DND-41 (cell line): ENCODE measurements at regions not wholly inside any gene's neighbourhood (a gene's known extent, or its start where the extent isn't known, plus 50 kb on each side); places are given as distances from the start of the nearest gene placed in this dataset.

Experiments
- ATAC-seq: fragments of 200-7000 bp; cut with Tn5 transposase; 3 replicates; pipeline ENCODE4 v1.9.1; 2021; ENCODE audit warnings: low read depth; ENCODE audit not compliant: insufficient read depth
- DNase-seq: peaks from one replicate; pipeline ENCODE4 v3.0.0-alpha.2; 2020
- H2AFZ ChIP-seq: 2 replicates; pipeline ENCODE4 v1.6.0; 2012; ENCODE audit warnings: low read depth, low read length
- H3K27ac ChIP-seq: 2 replicates; pipeline ENCODE4 v1.5.1; 2012; ENCODE audit warnings: low read length, inconsistent platforms
- H3K27me3 ChIP-seq: fragments of 200-600 bp; sonication (generic); 2 replicates; pipeline ENCODE4 v1.6.0; 2012; ENCODE audit warnings: low read length, mild to moderate bottlenecking, inconsistent platforms; ENCODE audit not compliant: insufficient read depth, poor library complexity
- H3K36me3 ChIP-seq: 2 replicates; pipeline ENCODE4 v1.5.1; 2012; ENCODE audit warnings: low read length, inconsistent platforms; ENCODE audit not compliant: insufficient read depth
- H3K4me1 ChIP-seq: 2 replicates; pipeline ENCODE4 v1.5.1; 2012; ENCODE audit warnings: mild to moderate bottlenecking, low read length; ENCODE audit not compliant: insufficient read depth
- H3K4me2 ChIP-seq: 2 replicates; pipeline ENCODE4 v1.6.0; 2012; ENCODE audit warnings: mild to moderate bottlenecking, moderate library complexity, low read length, inconsistent platforms; ENCODE audit not compliant: insufficient read depth
- H3K4me3 ChIP-seq, 2 experiments: fragments of 200-600 bp in 1 of 2; shearing (Covaris generic) in 1 of 2; 2 replicates each; pipeline ENCODE4 v1.5.1; 2012 to 2016; ENCODE audit warnings: inconsistent platforms in 2 of 2, low read length in 2 of 2, mild to moderate bottlenecking in 2 of 2, low read depth in 1 of 2, moderate library complexity in 1 of 2
- H3K79me2 ChIP-seq: 2 replicates; pipeline ENCODE4 v1.6.0; 2012; ENCODE audit warnings: low read length, inconsistent platforms; ENCODE audit not compliant: insufficient read depth
- H3K9ac ChIP-seq: 2 replicates; pipeline ENCODE4 v1.6.0; 2012; ENCODE audit warnings: low read depth, mild to moderate bottlenecking, inconsistent platforms, low read length, moderate library complexity
- H3K9me3 ChIP-seq: 2 replicates; pipeline ENCODE4 v1.5.1; 2012; ENCODE audit warnings: low read length, moderate library complexity, mild to moderate bottlenecking, inconsistent platforms; ENCODE audit not compliant: insufficient read depth, severe bottlenecking
- H4K20me1 ChIP-seq: 2 replicates; pipeline ENCODE4 v1.6.0; 2012; ENCODE audit warnings: low read length; ENCODE audit not compliant: insufficient read depth
- EZH2 ChIP-seq: IDR thresholded peaks from 3 replicates; pipeline ENCODE4 v1.6.1; 2012; ENCODE audit warnings: borderline replicate concordance, low read depth, mild to moderate bottlenecking, moderate library complexity, low read length, inconsistent platforms; ENCODE audit not compliant: severe bottlenecking
- TF ChIP-seq, protein P1 (sequence below): IDR thresholded peaks from 2 replicates; pipeline ENCODE4 v1.5.1; 2012; ENCODE audit warnings: borderline replicate concordance, low read length, moderate library complexity, mild to moderate bottlenecking; ENCODE audit not compliant: poor library complexity, severe bottlenecking; ENCODE audit errors: extremely low read depth

DNA sequence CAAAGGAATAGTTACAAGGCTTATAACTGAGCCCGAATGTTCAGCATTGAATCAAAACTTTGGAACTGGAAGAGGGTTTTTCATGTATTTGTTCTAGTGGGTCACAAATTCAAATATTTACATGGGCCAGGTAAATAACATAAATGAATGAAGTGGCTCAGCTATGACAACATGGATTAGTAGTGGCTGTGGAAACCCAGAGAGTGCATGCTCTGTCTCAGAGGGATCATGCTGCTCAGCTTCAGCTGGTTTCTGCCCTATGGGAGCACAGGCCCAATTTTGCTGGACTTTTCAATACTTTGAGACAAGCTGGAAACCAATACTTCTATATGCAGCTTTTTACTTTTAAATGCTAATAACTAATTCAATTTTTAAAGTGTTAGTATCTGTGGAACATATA is 394.0 kb upstream of the TEX13C start:
- no peak overlapping the region for H2AFZ ChIP-seq
- H3K4me3 ChIP-seq = no peak overlapping the region
- no peaks in the 10 kb centered on the region for H3K9me3 ChIP-seq
- H3K79me2 ChIP-seq = no peaks in the 10 kb centered on the region
- H3K4me1 ChIP-seq = no peaks in the 10 kb centered on the region
- no peak overlapping the region for H3K27ac ChIP-seq
- no peak overlapping the region for H3K4me2 ChIP-seq
- no peaks in the 10 kb centered on the region for H3K36me3 ChIP-seq
- H3K27me3 ChIP-seq = no peaks in the 10 kb centered on the region
- TF ChIP-seq, protein P1, sequence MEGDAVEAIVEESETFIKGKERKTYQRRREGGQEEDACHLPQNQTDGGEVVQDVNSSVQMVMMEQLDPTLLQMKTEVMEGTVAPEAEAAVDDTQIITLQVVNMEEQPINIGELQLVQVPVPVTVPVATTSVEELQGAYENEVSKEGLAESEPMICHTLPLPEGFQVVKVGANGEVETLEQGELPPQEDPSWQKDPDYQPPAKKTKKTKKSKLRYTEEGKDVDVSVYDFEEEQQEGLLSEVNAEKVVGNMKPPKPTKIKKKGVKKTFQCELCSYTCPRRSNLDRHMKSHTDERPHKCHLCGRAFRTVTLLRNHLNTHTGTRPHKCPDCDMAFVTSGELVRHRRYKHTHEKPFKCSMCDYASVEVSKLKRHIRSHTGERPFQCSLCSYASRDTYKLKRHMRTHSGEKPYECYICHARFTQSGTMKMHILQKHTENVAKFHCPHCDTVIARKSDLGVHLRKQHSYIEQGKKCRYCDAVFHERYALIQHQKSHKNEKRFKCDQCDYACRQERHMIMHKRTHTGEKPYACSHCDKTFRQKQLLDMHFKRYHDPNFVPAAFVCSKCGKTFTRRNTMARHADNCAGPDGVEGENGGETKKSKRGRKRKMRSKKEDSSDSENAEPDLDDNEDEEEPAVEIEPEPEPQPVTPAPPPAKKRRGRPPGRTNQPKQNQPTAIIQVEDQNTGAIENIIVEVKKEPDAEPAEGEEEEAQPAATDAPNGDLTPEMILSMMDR = no peak
- no peak for TF ChIP-seq EZH2
- DNase-seq (no peak), ATAC-seq (no peak)
- no peak overlapping the region for H3K9ac ChIP-seq
- no peaks in the 10 kb centered on the region for H4K20me1 ChIP-seq

DNA sequence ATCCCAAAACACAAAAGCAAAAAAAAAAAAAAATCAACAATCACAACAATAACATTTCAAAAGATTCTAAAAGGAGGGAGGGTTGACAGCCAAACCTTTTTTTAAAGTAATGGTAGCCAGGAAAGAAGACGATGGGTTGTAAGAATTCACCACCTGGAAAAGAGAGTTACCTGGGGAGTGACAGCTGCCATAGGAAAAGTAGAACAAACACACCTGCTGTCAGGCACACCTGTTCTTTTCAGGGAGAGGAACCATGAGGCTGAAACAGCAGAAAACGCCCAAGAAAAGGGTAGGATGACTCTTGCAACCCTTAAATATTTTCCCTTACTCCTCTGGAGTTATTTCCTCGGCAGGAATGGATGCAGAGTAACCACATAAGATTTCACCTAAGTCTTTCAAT is 388.4 kb upstream of the TEX13C start:
- H3K9ac ChIP-seq = no peak overlapping the region
- H2AFZ ChIP-seq = no peak overlapping the region
- ATAC-seq (no peak), DNase-seq (no peak)
- no peak overlapping the region for H3K4me2 ChIP-seq
- H3K4me1 ChIP-seq = no peaks in the 10 kb centered on the region
- TF ChIP-seq, protein P1 = no peak
- TF ChIP-seq EZH2 = no peak
- H3K27ac ChIP-seq = no peak overlapping the region
- no peaks in the 10 kb centered on the region for H3K36me3 ChIP-seq
- H3K9me3 ChIP-seq = no peaks in the 10 kb centered on the region
- H3K79me2 ChIP-seq = no peaks in the 10 kb centered on the region
- H3K4me3 ChIP-seq = no peak overlapping the region
- H4K20me1 ChIP-seq = no peaks in the 10 kb centered on the region
- H3K27me3 ChIP-seq = no peaks in the 10 kb centered on the region

- ATAC-seq (no peak), DNase-seq (no peak)
- H3K79me2 ChIP-seq = no peaks in the 10 kb centered on the region
- no peaks in the 10 kb centered on the region for H3K27me3 ChIP-seq
- no peak overlapping the region for H3K27ac ChIP-seq
- H3K4me2 ChIP-seq = no peak overlapping the region
- no peak overlapping the region for H3K4me3 ChIP-seq
- H3K4me1 ChIP-seq = no peaks in the 10 kb centered on the region
- no peak overlapping the region for H2AFZ ChIP-seq
- TF ChIP-seq, protein P1 = no peak
- TF ChIP-seq EZH2 = no peak
- no peak overlapping the region for H3K9ac ChIP-seq
- H4K20me1 ChIP-seq = no peaks in the 10 kb centered on the region
- H3K36me3 ChIP-seq = no peaks in the 10 kb centered on the region
- H3K9me3 ChIP-seq = no peaks in the 10 kb centered on the region
Measured at GRCh38 chrX:124931958-124932357, 387.7 kb upstream of the TEX13C start.

GRCh38 chrX:124938715-124939114 is 381.0 kb upstream of the TEX13C start:
- Histone ChIP-seq H3K79me2 (no peaks in the 10 kb centered on the region), H2AFZ (no peak overlapping the region)

More at GRCh38 chrX:124938715-124939114, 381.0 kb upstream of the TEX13C start:
- H3K4me2 ChIP-seq = no peak overlapping the region
- H4K20me1 ChIP-seq = no peaks in the 10 kb centered on the region
- no peaks in the 10 kb centered on the region for H3K27me3 ChIP-seq
- ATAC-seq (no peak), DNase-seq (no peak)
- H3K4me3 ChIP-seq = no peak overlapping the region
- no peaks in the 10 kb centered on the region for H3K36me3 ChIP-seq
- H3K9me3 ChIP-seq = no peaks in the 10 kb centered on the region
- H3K4me1 ChIP-seq = no peaks in the 10 kb centered on the region
- no peak overlapping the region for H3K9ac ChIP-seq
- H3K27ac ChIP-seq = no peak overlapping the region
- TF ChIP-seq EZH2 = no peak
- TF ChIP-seq, protein P1 = no peak
